HG03159 (cell line): ENCODE measurements at regions not wholly inside any gene's neighbourhood (a gene's known extent, or its start where the extent isn't known, plus 50 kb on each side); places are given as distances from the start of the nearest gene placed in this dataset.

ENCODE experiments used
- ATAC-seq: cut with Tn5 transposase; IDR thresholded peaks from one replicate; pipeline ENCODE4 v1.9.1; 2021; ENCODE audit warnings: mild to moderate bottlenecking, moderate library complexity; ENCODE audit not compliant: unreplicated experiment

- no peak for ATAC-seq
Observed at GRCh38 chr5:61735531-61735930, 403.5 kb downstream of the ZSWIM6 start.

- ATAC-seq: no peak
Observed at GRCh38 chr5:61735995-61736394, 403.9 kb downstream of the ZSWIM6 start.

GRCh38 chr5:61737301-61737963, 405.4 kb downstream of the ZSWIM6 start:
- ATAC-seq: no peak

- no peak for ATAC-seq
Observed at GRCh38 chr5:61737964-61738340, 405.9 kb downstream of the ZSWIM6 start.

GRCh38 chr5:61738446-61738845, 406.4 kb downstream of the ZSWIM6 start:
- no peak for ATAC-seq

- no peak for ATAC-seq
Observed at GRCh38 chr5:61744690-61745619, 412.9 kb downstream of the ZSWIM6 start.

- ATAC-seq: no peak
Observed at GRCh38 chr5:61746831-61747575, 414.9 kb downstream of the ZSWIM6 start.

- ATAC-seq: no peak
Observed at GRCh38 chr5:61748121-61748520, 416.1 kb downstream of the ZSWIM6 start.

GRCh38 chr5:61748651-61749050, 416.6 kb downstream of the ZSWIM6 start:
- ATAC-seq: no peak

- ATAC-seq: no peak
Observed at GRCh38 chr5:61752588-61752987, 420.5 kb downstream of the ZSWIM6 start.

GRCh38 chr5:61754792-61755191, 422.7 kb downstream of the ZSWIM6 start:
- no peak for ATAC-seq

- no peak for ATAC-seq
Observed at GRCh38 chr5:61755726-61756222, 423.7 kb downstream of the ZSWIM6 start.

- ATAC-seq: no peak
Observed at GRCh38 chr5:61758711-61759110, 426.7 kb downstream of the ZSWIM6 start.

GRCh38 chr5:61765471-61765870, 433.4 kb downstream of the ZSWIM6 start:
- no peak for ATAC-seq

GRCh38 chr5:61766141-61766540, 434.1 kb downstream of the ZSWIM6 start:
- ATAC-seq: no peak

GRCh38 chr5:61767231-61768080, 435.4 kb downstream of the ZSWIM6 start:
- no peak for ATAC-seq

- peak; percentile 98 for ATAC-seq
Observed at GRCh38 chr5:61768692-61769281, 436.7 kb downstream of the ZSWIM6 start.

- ATAC-seq: no peak
Observed at GRCh38 chr5:61771062-61771461, 439.0 kb downstream of the ZSWIM6 start.

- no peak for ATAC-seq
Observed at GRCh38 chr5:61771808-61772207, 439.8 kb downstream of the ZSWIM6 start.

- no peak for ATAC-seq
Observed at GRCh38 chr5:61775901-61776300, 443.8 kb downstream of the ZSWIM6 start.
